ENCODE measurements at regions not wholly inside any gene's neighbourhood (a gene's known extent, or its start where the extent isn't known, plus 50 kb on each side); places are given as distances from the start of the nearest gene placed in this dataset.

DNA sequence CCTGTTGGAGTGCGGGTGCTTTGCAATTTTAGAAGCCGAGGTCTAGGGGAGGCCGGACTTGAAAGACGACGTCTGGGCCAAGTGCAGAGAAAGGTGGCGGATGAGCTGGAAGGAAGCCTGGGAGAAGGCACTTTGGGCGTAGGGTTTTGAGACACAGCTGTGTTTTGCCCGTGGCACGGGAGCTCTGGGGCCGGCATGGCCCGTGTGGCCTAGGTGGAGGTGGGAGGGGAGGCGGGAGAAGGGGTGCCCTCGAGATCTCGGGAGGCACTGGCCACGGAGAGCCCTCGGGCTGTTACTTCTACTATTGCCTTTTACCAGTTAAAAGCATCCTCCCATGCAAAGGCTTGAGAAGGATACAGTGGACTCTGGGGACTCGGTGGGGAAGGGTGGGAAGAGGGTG, 161.9 kb downstream of the FOXL1 start:
- no peak for DNase-seq (ENCODE audit: low read depth in 2 of 2)

- no peak for DNase-seq (ENCODE audit: low read depth in 2 of 2)
These were observed 162.8 kb downstream of the FOXL1 start for GRCh38 chr16:86740906-86741799.

DNA sequence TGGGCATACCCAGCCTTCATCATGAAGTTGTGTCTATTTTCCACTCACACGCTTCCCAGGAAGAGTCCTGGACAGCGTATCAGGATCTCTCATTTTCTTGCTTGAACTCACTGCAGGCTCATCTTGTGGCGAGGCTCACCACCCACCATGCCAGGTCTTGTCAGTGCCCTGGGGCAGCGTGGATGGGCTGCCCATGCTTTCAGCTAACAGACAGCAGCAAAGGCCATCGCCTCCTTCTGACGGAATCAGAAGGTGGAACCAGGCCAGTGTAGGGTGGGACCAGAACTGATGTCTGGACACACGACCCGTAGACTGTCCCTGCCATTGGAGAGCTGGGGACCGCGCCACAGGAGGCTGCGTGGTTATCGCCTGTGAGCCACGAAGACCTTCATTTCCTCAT, 169.4 kb downstream of the FOXL1 start:
- DNase-seq (ENCODE audit: low read depth in 2 of 2), result no peak

DNA sequence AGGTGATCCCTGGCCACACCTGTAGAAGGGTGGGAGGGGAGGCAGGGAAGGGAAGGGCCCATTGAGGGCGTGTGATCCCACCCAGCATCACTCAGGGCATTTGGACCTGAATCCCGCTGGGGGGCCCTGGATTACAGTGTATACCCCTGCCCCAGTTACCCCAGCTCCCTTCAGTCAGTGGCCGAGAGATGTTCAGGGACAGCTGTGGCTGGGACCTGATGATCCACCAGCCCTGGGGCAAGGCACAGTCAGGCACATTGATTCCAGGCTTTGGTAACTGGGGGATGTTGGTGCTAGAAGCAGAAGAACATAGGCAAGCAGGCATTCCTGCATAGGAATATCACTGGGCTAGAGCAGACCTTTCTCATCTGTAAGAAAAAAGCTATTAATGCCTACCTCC, 170.3 kb downstream of the FOXL1 start:
- DNase-seq (ENCODE audit: low read depth in 2 of 2), result no peak

- no peak for DNase-seq (ENCODE audit: low read depth in 2 of 2)
These were observed 173.0 kb downstream of the FOXL1 start for GRCh38 chr16:86751076-86752030.

DNA sequence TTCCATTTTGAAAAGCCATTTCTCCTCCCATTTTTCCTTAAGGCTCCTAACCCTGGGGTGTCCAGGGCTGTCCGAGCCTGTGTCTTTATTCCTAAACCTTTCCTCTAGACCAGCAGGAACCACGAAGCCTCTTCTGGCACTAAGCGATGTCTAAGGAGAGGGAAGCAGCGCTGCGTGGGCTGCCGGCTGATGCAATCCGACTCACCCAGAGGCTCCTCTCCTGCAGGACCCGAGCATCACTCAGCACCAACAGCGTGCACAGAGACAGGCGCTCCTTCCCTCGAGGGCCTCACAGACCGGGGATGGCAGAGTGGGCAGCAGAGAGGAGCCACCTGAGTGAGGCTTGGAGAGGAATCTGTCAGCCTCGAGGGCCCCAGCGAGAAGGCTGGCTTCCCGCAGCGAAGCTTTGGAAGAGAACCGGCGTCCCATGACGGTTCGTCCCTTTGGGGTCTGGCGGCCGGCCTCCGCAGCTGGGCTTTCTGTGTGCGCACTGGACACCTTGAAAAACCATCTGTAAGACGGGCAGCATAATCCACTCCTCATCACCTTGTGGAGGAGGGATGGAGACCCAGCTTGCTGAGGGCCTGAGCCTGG, 174.3 kb downstream of the FOXL1 start:
- DNase-seq (ENCODE audit: low read depth in 2 of 2), result no peak

- no peak for DNase-seq (ENCODE audit: low read depth in 2 of 2)
These were observed 175.1 kb downstream of the FOXL1 start for GRCh38 chr16:86753399-86753798.

GRCh38 chr16:86755571-86756006, 177.2 kb downstream of the FOXL1 start:
- DNase-seq (ENCODE audit: low read depth in 2 of 2), result no peak

- DNase-seq (ENCODE audit: low read depth in 2 of 2), result no peak
These were observed 178.7 kb downstream of the FOXL1 start for GRCh38 chr16:86756882-86757703.

GRCh38 chr16:86757704-86758040, 179.3 kb downstream of the FOXL1 start:
- no peak for DNase-seq (ENCODE audit: low read depth in 2 of 2)

DNA sequence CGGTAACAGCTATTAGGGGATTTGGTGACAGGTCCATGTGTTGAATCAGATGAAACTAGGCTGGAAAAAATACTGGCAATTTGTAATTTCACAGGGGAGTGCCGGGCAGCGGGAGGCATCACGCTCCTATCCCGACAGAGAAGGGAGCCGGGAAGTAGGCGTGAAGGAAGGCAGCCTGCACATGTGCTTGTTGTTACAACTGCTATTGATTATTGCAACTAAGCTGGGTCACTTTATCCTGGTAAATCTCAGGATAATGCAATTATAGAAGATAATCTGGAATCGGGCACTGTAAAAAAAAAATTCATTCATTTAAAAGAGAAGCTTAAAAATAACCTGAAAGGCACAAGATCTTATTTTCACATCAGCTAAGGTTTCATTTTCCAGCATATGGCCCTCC, 180.6 kb downstream of the FOXL1 start:
- DNase-seq (ENCODE audit: low read depth in 2 of 2), result no peak

GRCh38 chr16:86761111-86762031, 183.0 kb downstream of the FOXL1 start:
- peak; percentile 35 to 55 for DNase-seq (ENCODE audit: low read depth in 2 of 2)

DNA sequence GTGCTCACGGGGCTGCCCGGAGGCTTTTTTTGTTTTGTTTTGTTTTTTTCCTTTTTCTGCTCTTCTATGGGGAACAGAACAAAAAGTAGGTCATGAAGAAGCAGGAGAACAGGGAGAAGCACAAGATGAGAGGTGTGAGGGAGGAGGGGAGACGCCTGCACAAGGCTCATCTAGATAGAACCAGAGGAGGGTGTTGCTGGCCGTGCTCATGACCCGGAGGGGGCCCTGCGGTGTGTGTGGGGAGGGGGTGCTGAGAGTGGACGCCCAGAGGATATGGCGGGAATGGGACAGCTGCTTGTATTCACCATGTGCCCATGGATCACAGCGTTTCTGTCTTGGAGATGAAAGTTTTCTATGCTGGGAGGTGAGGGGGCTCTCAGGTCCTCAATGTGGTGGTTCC, 183.7 kb downstream of the FOXL1 start:
- no peak for DNase-seq (ENCODE audit: low read depth in 2 of 2)

DNA sequence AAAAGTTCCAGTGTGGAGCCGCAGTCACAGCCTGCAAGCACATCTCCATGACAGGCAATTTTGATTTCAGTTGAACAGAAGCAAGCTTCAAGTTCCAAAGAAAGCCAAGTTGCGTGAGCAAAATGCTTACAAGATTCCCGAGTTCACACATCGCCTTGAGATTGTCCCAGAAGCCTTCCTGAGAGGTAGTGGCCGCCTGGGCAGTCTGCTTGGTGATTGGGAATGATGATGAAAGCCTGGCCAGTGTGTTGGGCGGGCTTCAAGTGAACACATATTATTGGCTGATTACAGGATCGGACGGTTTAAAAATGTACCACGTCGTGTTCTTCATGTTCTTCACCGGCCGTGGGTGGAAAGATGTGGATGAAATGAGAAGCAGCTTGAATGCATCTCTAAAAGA, 185.5 kb downstream of the FOXL1 start:
- no peak for DNase-seq (ENCODE audit: low read depth in 2 of 2)

GRCh38 chr16:86764551-86764950, 186.2 kb downstream of the FOXL1 start:
- no peak for DNase-seq (ENCODE audit: low read depth in 2 of 2)

DNA sequence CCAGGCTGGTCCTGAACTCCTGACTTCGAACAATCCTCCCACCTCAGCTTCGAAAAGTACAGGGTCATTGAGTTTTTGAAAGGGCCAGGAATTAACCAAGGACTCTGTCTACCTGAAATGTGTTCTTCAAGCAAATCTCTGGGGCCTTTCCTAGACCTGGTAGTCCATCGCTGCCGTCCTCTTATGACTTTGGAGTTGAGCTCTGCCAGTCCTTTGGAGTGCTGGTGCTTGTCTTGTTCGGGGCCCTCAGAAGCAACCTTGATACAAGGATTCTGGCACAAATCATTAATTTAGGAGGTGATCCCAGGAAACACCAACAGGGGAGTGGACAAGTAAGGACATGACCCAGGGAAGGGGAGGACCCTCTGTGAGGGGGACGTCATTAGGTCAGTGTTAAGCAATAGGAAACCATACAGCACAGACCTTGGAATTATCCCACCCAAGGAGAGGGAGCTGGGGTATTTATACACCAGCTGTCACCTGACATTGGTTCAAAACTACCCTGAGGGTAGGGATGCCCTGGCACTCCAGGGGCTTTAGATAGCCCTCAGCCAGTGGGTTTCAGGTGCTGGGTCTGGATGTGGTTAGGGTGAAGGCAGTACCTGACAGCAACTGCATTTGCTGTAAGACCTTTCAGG, 187.2 kb downstream of the FOXL1 start:
- DNase-seq (ENCODE audit: low read depth in 2 of 2), result no peak

DNA sequence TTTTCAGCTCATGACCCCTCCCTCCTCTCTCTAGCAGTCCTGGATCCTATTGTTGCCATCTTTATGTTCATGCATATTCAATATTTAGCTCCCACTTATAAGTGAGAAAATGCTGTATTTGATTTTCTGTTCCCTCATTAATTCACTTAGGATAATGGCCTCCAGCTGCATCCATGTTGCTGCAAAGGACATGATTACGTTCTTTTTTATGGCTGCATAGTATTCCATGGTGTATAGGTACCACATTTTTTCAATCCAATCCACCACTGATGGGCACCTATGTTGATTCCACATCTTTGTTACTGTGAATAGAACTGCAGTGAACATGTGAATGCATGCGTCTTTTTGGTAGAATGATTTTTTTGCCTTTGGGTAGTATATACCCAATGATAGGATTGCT, 188.4 kb downstream of the FOXL1 start:
- DNase-seq (ENCODE audit: low read depth in 2 of 2), result no peak

- no peak for DNase-seq (ENCODE audit: low read depth in 2 of 2)
These were observed 190.0 kb downstream of the FOXL1 start for GRCh38 chr16:86768228-86768791.

GRCh38 chr16:86768999-86769398, 190.7 kb downstream of the FOXL1 start:
- no peak for DNase-seq (ENCODE audit: low read depth in 2 of 2)

Data from stimulated activated CD4-positive, alpha-beta T cell treated with anti-CD3 and anti-CD28 coated beads, Interleukin-4, amount 100 ng/mL, for 48 hours (primary cell).